ES-I3 (cell line): ENCODE measurements at regions not wholly inside any gene's neighbourhood (a gene's known extent, or its start where the extent isn't known, plus 50 kb on each side); places are given as distances from the start of the nearest gene placed in this dataset.

ENCODE experiments used
- H3K36me3 ChIP-seq: 2 replicates; pipeline ENCODE4 v1.6.1; 2013; ENCODE audit warnings: mild to moderate bottlenecking, low read length, control low read depth, moderate library complexity; ENCODE audit not compliant: insufficient read depth
- H3K4me1 ChIP-seq: 2 replicates; pipeline ENCODE4 v1.6.1; 2013; ENCODE audit warnings: mild to moderate bottlenecking, control low read depth, low read length; ENCODE audit not compliant: insufficient read depth
- H3K9ac ChIP-seq: 2 replicates; pipeline ENCODE4 v1.6.1; 2013; ENCODE audit warnings: low read depth, mild to moderate bottlenecking, low read length, moderate library complexity
- H3K9me3 ChIP-seq: 2 replicates; pipeline ENCODE4 v1.6.1; 2013; ENCODE audit warnings: mild to moderate bottlenecking, low read length, moderate library complexity; ENCODE audit not compliant: control insufficient read depth, insufficient read depth

- Histone ChIP-seq H3K9me3 (no peaks in the 10 kb centered on the region), H3K36me3 (no peaks in the 10 kb centered on the region; the same call in 1 of the 2 replicates), H3K4me1 (no peaks in the 10 kb centered on the region), H3K9ac (no peak overlapping the region)
Measured at GRCh38 chr20:56943946-56944945, 315.1 kb downstream of the TFAP2C start.

- Histone ChIP-seq H3K36me3 (no peaks in the 10 kb centered on the region; the same call in 1 of the 2 replicates), H3K4me1 (no peaks in the 10 kb centered on the region), H3K9me3 (no peaks in the 10 kb centered on the region), H3K9ac (no peak overlapping the region)
Measured at GRCh38 chr20:56945057-56945456, 316.0 kb downstream of the TFAP2C start.

- Histone ChIP-seq H3K9ac (no peak overlapping the region), H3K36me3 (no peaks in the 10 kb centered on the region; the same call in 1 of the 2 replicates), H3K9me3 (no peaks in the 10 kb centered on the region), H3K4me1 (no peaks in the 10 kb centered on the region)
Measured at GRCh38 chr20:56945901-56946300, 316.8 kb downstream of the TFAP2C start.

- Histone ChIP-seq H3K4me1 (peaks cover 3% of the 10 kb centered on the region; the same call in 1 of the 2 replicates), H3K9ac (no peak overlapping the region), H3K9me3 (no peaks in the 10 kb centered on the region), H3K36me3 (no peaks in the 10 kb centered on the region; the same call in 1 of the 2 replicates)
Measured at GRCh38 chr20:56949318-56949717, 317.1 kb downstream of the BMP7 start.

- no peaks in the 10 kb centered on the region for H3K9me3 ChIP-seq
- peaks cover 17% of the 10 kb centered on the region for H3K4me1 ChIP-seq
Measured at GRCh38 chr20:56952258-56953047, 314.0 kb downstream of the BMP7 start.

GRCh38 chr20:56953048-56953586 is 313.3 kb downstream of the BMP7 start:
- H3K9ac ChIP-seq: no peak overlapping the region
- no peaks in the 10 kb centered on the region for H3K9me3 ChIP-seq
- no peaks in the 10 kb centered on the region for H3K36me3 ChIP-seq
- H3K4me1 ChIP-seq: peaks cover 21% of the 10 kb centered on the region

More at GRCh38 chr20:56952258-56953047, 314.0 kb downstream of the BMP7 start:
- H3K9ac ChIP-seq: no peak overlapping the region
- H3K36me3 ChIP-seq: no peaks in the 10 kb centered on the region

- H3K36me3 ChIP-seq: no peaks in the 10 kb centered on the region
- no peaks in the 10 kb centered on the region for H3K9me3 ChIP-seq
- H3K4me1 ChIP-seq: peaks cover 22% of the 10 kb centered on the region
- H3K9ac ChIP-seq: no peak overlapping the region
Measured at GRCh38 chr20:56954797-56955196, 311.6 kb downstream of the BMP7 start.

- Histone ChIP-seq H3K4me1 (peaks cover 22% of the 10 kb centered on the region), H3K9me3 (no peaks in the 10 kb centered on the region), H3K36me3 (no peaks in the 10 kb centered on the region), H3K9ac (no peak overlapping the region; the same call in 1 of the 2 replicates)
Measured at GRCh38 chr20:56955680-56956079, 310.8 kb downstream of the BMP7 start.

GRCh38 chr20:56956534-56956933 is 309.9 kb downstream of the BMP7 start:
- Histone ChIP-seq H3K4me1 (peaks cover 22% of the 10 kb centered on the region), H3K9me3 (no peaks in the 10 kb centered on the region), H3K9ac (no peak overlapping the region), H3K36me3 (no peaks in the 10 kb centered on the region)

- 0 out of 2 replicates have a peak, but pooled peaks cover 2% of the 10 kb centered on the region for H3K36me3 ChIP-seq
- H3K4me1 ChIP-seq: peaks cover 19% of the 10 kb centered on the region
- H3K9ac ChIP-seq: no peak overlapping the region
- H3K9me3 ChIP-seq: peaks cover 2% of the 10 kb centered on the region; the same call in 1 of the 2 replicates
Measured at GRCh38 chr20:56957737-56958553, 308.5 kb downstream of the BMP7 start.

- H3K36me3 ChIP-seq: 0 out of 2 replicates have a peak, but pooled peaks cover 2% of the 10 kb centered on the region
- peaks cover 10% of the 10 kb centered on the region; the same call in 1 of the 2 replicates for H3K4me1 ChIP-seq
- H3K9me3 ChIP-seq: peaks cover 2% of the 10 kb centered on the region; the same call in 1 of the 2 replicates
- H3K9ac ChIP-seq: no peak overlapping the region
Measured at GRCh38 chr20:56964901-56965300, 301.5 kb downstream of the BMP7 start.

GRCh38 chr20:56967916-56968315 is 298.5 kb downstream of the BMP7 start:
- no peak overlapping the region for H3K9ac ChIP-seq
- H3K9me3 ChIP-seq: no peaks in the 10 kb centered on the region; the same call in 1 of the 2 replicates
- H3K4me1 ChIP-seq: peaks cover 21% of the 10 kb centered on the region
- H3K36me3 ChIP-seq: no peaks in the 10 kb centered on the region

- Histone ChIP-seq H3K36me3 (no peaks in the 10 kb centered on the region), H3K9ac (no peak overlapping the region), H3K9me3 (no peaks in the 10 kb centered on the region), H3K4me1 (peaks cover 27% of the 10 kb centered on the region)
Measured at GRCh38 chr20:56968376-56969048, 297.9 kb downstream of the BMP7 start.
